MCF 10A (cell line): ENCODE measurements at regions not wholly inside any gene's neighbourhood (a gene's known extent, or its start where the extent isn't known, plus 50 kb on each side); places are given as distances from the start of the nearest gene placed in this dataset.
A peak's percentile ranks its signal among the peaks of the same experiment; 100 is the strongest.

Experiments used
- BruUV-seq: library from RNA; stranded (reverse); fragments of 400-500 nt; replicated peaks from 2 replicates; lab custom pipeline; 2021; lab: Mats Ljungman, UMichigan
- CTCF ChIA-PET: fragments of 300-600 bp; sonication (Branson Sonifier 250); formaldehyde crosslinking; extraction: SDS; loops from one replicate; lab custom pipeline; 2021; ENCODE audit warnings: antibody characterized with exemption, inconsistent platforms; lab: Yijun Ruan, JAX
- POLR2A ChIA-PET: fragments of 300-600, 350-650 bp; sonication (Branson Sonifier 250); formaldehyde crosslinking; extraction: SDS; loops from one replicate; lab custom pipeline; 2020; ENCODE audit warnings: antibody characterized with exemption, inconsistent platforms; lab: Yijun Ruan, JAX
- DNase-seq: peaks from one replicate; pipeline ENCODE4 v3.0.0-alpha.2; 2018; ENCODE audit not compliant: unreplicated experiment
- H3K27ac Mint-ChIP-seq: one replicate; pipeline ENCODE4 v1.8.0; 2022; ENCODE audit warnings: mild to moderate bottlenecking, low read depth, mixed read lengths; ENCODE audit not compliant: unreplicated experiment
- H3K27me3 Mint-ChIP-seq: one replicate; pipeline ENCODE4 v1.8.0; 2022; ENCODE audit warnings: mixed read lengths; ENCODE audit not compliant: insufficient read depth, unreplicated experiment
- H3K36me3 Mint-ChIP-seq: one replicate; pipeline ENCODE4 v1.8.0; 2022; ENCODE audit warnings: mild to moderate bottlenecking, moderate library complexity, mixed read lengths; ENCODE audit not compliant: insufficient read depth, unreplicated experiment
- H3K4me1 Mint-ChIP-seq: one replicate; pipeline ENCODE4 v1.8.0; 2022; ENCODE audit warnings: mixed read lengths; ENCODE audit not compliant: insufficient read depth, unreplicated experiment
- H3K4me3 Mint-ChIP-seq: one replicate; pipeline ENCODE4 v1.8.0; 2022; ENCODE audit warnings: mild to moderate bottlenecking, moderate library complexity, mixed read lengths; ENCODE audit not compliant: unreplicated experiment
- H3K9me3 Mint-ChIP-seq: one replicate; pipeline ENCODE4 v1.8.0; 2022; ENCODE audit warnings: mixed read lengths; ENCODE audit not compliant: unreplicated experiment
- CTCF ChIP-seq: fragments of 200-600 bp; IDR thresholded peaks from one replicate; pipeline ENCODE4 v1.8.0; 2022; ENCODE audit warnings: antibody characterized with exemption, mild to moderate bottlenecking; ENCODE audit not compliant: unreplicated experiment
- intact Hi-C: fragments of 100-400 bp; cut with micrococcal nuclease; formaldehyde crosslinking; loops from 2 replicates; pipeline ENCODE4 v1.14.1; 2022

GRCh38 chr20:22686097-22686496 is 101.7 kb upstream of the FOXA2 start:
- ChIA-PET CTCF (interaction anchor here (0.7 to 24.5 kb wide), 18 partner anchors 10 to 675 kb away, joined by 3 to 549 read pairs (median 5); partner anchors contain the start of gene NXT1), POLR2A (interaction anchor here (0.7 to 3.3 kb wide), 5 partner anchors 346 to 937 kb away, joined by 3 to 31 read pairs (median 4); partner anchors contain the start of gene NXT1)
- TF ChIP-seq CTCF, result no peak
- Mint-ChIP-seq H3K27ac (no peak overlapping the region), H3K4me3 (no peak overlapping the region), H3K36me3 (no peaks in the 10 kb centered on the region), H3K27me3 (no peaks in the 10 kb centered on the region), H3K4me1 (peaks cover 30% of the 10 kb centered on the region), H3K9me3 (no peaks in the 10 kb centered on the region)
- peak; percentile 62 for DNase-seq
- BruUV-seq, result no TSS peak
- intact Hi-C loops, result loop anchor here (10.0 kb wide), 1 partner anchor 971 kb away; no protein-coding TSS in a partner anchor

- no peak for DNase-seq
- no peak for TF ChIP-seq CTCF
- intact Hi-C loops, result loop anchor here (10.0 kb wide), 1 partner anchor 973 kb away; no protein-coding TSS in a partner anchor
- H3K27me3 Mint-ChIP-seq, result no peaks in the 10 kb centered on the region
- no peak overlapping the region for H3K27ac Mint-ChIP-seq
- ChIA-PET CTCF (interaction anchor here (1.0 to 24.5 kb wide), 8 partner anchors 88 to 653 kb away, joined by 3 to 549 read pairs (median 182); no protein-coding TSS in a partner anchor), POLR2A (interaction anchor here (0.5 to 3.3 kb wide), 4 partner anchors 348 to 675 kb away, joined by 3 to 31 read pairs (median 4); no protein-coding TSS in a partner anchor)
- no peak overlapping the region for H3K4me3 Mint-ChIP-seq
- no TSS peak for BruUV-seq
- H3K36me3 Mint-ChIP-seq, result no peaks in the 10 kb centered on the region
- H3K4me1 Mint-ChIP-seq, result peaks cover 30% of the 10 kb centered on the region
- H3K9me3 Mint-ChIP-seq, result no peaks in the 10 kb centered on the region
Measured at GRCh38 chr20:22687676-22688349, 103.4 kb upstream of the FOXA2 start.

- peak; percentile 29 for DNase-seq
- BruUV-seq, result no TSS peak
- TF ChIP-seq CTCF, result no peak
- Mint-ChIP-seq H3K27me3 (no peaks in the 10 kb centered on the region), H3K4me1 (peaks cover 30% of the 10 kb centered on the region), H3K27ac (no peak overlapping the region), H3K36me3 (no peaks in the 10 kb centered on the region), H3K9me3 (no peaks in the 10 kb centered on the region), H3K4me3 (no peak overlapping the region)
- CTCF ChIA-PET, result interaction anchor here (0.6 to 24.5 kb wide), 12 partner anchors 10 to 652 kb away, joined by 3 to 549 read pairs (median 50); no protein-coding TSS in a partner anchor
- POLR2A ChIA-PET, result interaction anchor here (0.7 to 1.5 kb wide), 3 partner anchors 298 to 669 kb away, joined by 4 to 5 read pairs (median 4); partner anchors contain the start of gene NXT1
- intact Hi-C loops, result loop anchor here (10.0 kb wide), 1 partner anchor 974 kb away; no protein-coding TSS in a partner anchor
Measured at GRCh38 chr20:22688485-22688884, 104.1 kb upstream of the FOXA2 start.

GRCh38 chr20:22689266-22689665 is 104.9 kb upstream of the FOXA2 start:
- no peaks in the 10 kb centered on the region for H3K9me3 Mint-ChIP-seq
- H3K27me3 Mint-ChIP-seq, result no peaks in the 10 kb centered on the region
- intact Hi-C loops, result loop anchor here (10.0 kb wide), 1 partner anchor 974 kb away; no protein-coding TSS in a partner anchor
- DNase-seq, result no peak
- no peak for TF ChIP-seq CTCF
- no peaks in the 10 kb centered on the region for H3K36me3 Mint-ChIP-seq
- ChIA-PET CTCF (interaction anchor here (0.5 to 24.5 kb wide), 19 partner anchors 11 to 661 kb away, joined by 3 to 549 read pairs (median 36); partner anchors contain the start of gene NXT1), POLR2A (interaction anchor here (1.1 to 1.6 kb wide), 3 partner anchors 299 to 662 kb away, joined by 3 to 5 read pairs (median 4); partner anchors contain the start of gene NXT1)
- H3K4me3 Mint-ChIP-seq, result no peak overlapping the region
- H3K27ac Mint-ChIP-seq, result no peak overlapping the region
- H3K4me1 Mint-ChIP-seq, result peaks cover 30% of the 10 kb centered on the region
- BruUV-seq, result no TSS peak
